GM18498 (cell line): ENCODE measurements at regions not wholly inside any gene's neighbourhood (a gene's known extent, or its start where the extent isn't known, plus 50 kb on each side); places are given as distances from the start of the nearest gene placed in this dataset.

Experiments
- ATAC-seq: cut with Tn5 transposase; IDR thresholded peaks from one replicate; pipeline ENCODE4 v1.9.1; 2021; ENCODE audit warnings: mild to moderate bottlenecking, moderate library complexity; ENCODE audit not compliant: unreplicated experiment

DNA sequence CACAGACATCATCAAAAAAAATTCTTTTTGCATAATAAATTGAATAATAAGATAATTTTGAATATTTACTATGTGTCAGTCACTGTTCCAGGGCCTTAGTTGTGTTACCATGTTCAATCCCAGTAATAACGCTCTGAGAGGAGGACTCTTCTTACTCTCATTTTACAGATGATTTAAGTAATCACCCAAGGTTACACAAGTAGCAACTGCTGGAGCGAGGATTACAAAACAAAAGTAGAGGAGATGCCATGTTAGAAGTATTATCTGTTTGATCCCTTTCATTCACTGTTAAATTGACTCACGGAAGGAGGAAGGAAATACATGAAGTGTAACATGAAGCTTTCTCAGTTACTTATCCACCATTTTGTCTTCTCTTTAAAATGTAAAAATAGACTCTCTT is 412.8 kb downstream of the NFIB start:
- no peak for ATAC-seq

DNA sequence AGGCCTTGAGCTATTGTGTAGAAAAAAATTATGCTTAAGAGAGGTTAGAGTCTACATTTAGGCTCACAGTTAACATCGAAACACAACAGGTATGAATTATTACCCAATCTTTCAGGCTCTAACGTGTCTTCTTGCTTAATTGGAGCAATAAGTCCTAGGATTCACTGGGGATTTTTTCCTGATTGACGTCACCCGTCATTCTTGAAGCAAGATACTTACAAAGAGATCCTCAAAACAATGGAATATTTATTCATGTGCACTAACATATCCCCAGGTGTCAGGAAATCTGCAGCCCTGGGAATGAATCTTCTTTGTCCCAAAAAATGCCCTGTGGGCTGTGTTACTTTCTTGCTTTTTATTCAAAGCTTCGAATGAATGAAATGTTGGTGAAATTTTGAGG is 413.5 kb downstream of the NFIB start:
- ATAC-seq: no peak

DNA sequence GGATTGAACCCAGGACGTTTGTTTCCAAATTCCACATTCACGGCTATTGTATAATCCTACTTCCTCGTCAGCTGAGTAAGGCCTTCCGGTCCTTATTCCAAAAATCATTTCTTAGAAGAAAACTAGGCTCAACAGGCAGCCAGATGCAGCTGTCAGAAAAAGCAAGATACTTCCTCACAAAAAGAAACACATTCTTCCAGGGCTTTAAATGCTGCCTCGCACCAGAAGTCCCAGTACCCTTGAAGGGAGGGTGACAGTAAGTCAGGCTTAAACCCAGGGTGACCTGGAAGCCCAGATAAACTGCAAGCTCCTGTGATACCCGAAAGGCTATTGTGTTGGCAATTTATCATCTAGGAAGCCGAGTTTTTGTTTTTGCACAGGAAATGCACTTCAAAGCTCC is 414.0 kb downstream of the NFIB start:
- ATAC-seq: no peak

DNA sequence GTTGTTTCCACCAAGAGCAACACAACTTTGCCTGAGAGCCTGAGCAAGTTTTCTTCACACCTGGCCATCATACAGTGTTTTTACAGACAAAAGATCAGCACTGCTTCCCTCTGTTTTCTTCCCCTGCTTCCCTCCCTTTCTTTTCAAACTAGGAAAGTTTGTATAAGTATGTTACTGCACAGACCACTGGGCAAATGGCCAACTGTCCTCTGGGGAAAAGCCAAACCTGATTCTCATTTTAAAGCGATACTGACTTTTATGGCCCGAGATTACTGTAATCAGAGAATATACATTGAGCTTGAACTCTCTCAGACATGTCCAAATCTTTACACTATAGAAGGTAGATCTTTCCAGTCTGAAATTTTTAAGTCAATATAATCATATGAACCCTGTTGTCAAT is 415.0 kb downstream of the NFIB start:
- no peak for ATAC-seq

DNA sequence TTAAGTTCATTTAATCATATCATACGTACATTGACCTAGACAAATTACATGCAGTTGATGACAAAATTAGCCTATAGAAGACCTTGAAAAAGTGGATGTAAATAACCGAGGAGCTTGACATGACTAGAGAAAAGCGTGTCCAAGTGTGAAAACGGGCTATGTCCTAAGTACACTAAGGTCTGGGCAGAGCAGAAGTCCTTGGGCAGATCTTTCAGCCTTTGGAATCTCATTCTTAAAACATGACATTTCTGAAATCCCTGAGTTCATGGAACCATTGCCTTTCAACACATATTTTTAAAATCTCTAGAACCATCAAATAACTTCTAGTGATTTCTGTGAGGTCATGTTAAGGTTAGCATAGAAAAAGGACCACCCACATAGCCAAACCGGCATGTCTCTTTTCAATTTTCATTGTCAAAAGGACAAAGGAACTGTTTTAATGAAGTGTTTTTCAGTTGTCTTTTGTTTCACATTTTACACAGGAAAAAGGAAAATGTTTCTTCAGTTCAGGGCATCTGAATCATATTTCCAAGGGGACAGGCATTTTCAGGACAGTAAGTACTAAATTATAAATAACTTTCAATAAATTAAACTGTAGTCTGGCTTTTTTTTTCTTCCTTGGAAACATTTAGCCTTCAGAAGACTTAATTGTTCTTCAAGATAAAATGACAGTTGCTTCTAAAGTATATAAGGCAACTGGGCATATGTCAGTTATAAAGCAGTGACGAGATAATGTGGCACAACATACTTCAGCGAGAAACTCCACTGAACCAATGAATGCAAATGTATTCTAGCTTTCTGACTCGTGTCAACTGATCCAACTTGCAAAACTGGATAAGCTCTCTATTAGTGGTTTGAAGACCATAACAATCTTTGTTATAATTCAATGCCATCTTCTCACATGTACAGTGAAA is 416.8 kb downstream of the NFIB start:
- no peak for ATAC-seq

DNA sequence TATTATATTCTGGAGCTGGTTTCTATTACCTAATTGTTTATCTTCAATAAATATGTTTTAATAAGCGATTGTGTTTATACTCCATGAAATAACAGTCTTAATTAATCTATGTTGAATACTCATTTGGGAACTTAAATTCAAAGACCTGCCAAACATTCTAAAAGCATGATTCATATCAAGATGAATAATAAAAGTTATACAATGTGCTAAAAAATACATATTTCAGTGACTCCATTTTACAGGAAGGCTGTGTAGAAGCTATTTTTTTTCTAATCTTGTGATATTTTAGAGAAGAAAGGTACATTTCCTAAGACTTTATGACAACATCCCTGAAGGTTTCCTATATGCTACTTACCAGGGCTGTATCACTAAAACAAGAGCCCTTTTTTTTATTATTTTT is 417.9 kb downstream of the NFIB start:
- ATAC-seq: no peak

DNA sequence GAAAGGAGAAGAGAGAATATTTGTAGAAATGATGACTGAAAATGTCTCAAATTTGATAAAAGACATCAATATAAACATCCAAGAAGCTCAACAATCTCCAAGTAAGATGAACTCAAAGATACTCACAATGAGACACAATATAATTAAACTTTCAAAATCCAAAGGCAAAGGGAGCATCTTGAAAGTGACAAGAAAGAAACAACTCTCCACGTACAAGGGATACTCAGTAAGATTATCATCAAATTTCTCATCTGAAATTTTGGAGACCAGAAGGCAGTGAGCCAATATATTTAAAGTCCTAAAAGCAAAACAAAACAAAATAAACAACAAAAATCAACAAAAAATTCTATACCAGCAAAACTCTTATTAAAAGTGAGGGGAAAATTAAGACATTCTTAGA is 428.7 kb downstream of the NFIB start:
- ATAC-seq: no peak

DNA sequence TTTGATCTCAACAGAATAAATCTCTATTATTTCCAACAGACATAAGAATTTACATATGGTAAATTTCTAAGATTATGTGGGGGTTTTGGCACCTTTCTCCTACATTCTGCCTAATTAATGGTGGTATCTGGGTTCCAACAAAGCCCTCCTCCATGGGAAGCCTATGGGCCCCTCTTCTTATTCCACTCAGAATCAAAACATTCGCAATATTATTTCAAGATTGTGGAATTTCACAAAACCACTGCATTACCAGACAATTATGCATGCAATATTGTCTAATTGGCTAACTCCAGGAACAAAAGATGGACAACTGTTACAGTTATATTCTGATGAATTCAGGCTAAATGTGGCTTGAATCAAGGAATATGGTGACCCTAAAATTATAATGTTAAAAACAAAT is 434.0 kb downstream of the NFIB start:
- no peak for ATAC-seq

DNA sequence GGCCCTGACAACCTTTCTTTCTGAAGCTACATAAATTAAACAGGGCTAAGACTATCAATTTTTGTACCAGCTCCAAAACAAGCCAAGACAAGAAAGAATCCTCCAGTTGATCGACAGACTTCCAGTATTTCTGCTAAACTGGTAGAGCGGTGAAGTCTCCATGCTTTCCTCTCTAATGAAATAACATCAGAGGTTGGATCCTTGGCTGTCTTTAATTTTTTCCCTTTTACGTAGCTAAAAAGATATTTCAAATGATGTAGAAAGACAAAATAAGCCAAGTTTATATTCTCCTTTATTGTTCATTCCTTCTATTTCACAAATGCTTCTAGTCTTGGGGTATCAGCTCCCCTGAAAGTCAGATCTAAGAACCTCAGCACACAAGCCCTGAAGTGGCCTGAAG is 434.9 kb downstream of the NFIB start:
- ATAC-seq: no peak

DNA sequence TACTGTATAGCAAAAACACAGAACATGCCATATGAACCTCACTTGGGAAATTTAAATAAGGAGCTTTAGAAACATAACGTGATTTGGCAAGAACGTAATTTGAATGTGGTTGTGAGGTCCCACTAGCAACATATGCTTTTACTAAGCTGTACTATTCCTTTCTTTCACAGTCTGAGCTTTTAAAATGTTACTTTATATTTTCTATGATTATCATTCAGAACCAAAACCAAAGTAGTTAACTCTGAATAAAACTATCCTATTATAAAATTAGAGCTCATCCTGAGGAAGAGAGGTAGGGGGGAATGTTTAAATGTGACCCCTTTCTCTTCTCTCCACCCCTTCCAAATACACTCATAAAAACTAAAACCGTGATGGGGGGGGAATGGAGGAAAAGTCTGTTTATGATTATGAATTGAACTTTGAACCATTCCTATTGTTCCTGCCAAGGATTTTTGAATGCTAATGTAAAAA is 435.7 kb downstream of the NFIB start:
- no peak for ATAC-seq

DNA sequence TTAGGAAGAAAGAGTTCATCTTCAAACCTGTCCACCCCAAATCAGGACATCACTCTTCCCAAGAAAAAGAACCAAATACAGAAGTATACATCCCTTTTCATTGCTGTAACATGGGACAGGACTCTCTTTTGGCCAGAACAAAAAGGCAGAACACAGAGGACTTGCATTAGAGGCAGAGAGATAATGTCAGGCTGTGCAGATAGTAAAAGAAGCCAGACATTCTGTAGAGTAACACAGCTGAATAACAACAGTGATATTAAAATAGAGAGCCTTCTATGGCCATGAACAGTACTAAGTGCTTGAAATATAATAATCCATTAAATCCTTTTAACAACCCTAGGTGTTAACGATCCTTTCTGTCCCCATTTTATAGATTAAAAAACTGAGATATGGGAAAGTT is 437.2 kb downstream of the NFIB start:
- ATAC-seq: no peak

DNA sequence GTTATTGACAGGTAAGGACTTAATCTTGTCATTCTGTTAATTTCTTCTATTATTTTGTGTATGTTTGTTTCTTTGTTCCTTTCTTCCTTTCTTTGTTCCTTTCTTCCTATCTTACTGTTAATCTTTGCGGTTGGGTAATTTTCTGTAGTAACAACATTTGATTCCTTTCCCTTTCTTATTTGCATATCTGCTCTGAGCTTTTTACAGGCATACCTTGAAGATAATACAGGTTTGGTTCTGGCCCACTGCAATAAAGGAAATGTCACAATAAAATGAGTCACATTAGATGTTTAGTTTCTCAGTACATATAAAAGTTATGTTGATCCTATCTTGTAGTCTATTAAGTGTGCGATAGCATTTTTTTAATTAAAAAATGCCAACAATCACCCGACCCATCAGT is 440.7 kb downstream of the NFIB start:
- no peak for ATAC-seq

DNA sequence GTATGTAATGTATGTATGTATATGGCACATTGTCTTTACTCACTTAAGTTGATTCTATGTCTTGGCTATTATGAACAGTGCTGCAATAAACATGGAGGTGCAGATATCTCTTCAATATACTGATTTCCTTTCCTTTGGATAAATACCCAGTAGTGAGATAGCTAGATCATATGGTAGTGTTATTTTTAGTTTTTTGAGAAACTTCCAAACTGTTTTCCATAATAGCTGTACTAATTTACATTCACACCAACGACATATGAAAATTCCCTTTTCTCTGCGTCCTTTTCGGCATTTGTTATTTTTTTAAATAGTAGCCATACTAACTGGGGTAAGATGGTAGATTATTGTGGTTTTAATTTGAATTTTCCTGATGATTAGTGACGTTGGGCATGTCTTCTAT is 445.6 kb downstream of the NFIB start:
- no peak for ATAC-seq

DNA sequence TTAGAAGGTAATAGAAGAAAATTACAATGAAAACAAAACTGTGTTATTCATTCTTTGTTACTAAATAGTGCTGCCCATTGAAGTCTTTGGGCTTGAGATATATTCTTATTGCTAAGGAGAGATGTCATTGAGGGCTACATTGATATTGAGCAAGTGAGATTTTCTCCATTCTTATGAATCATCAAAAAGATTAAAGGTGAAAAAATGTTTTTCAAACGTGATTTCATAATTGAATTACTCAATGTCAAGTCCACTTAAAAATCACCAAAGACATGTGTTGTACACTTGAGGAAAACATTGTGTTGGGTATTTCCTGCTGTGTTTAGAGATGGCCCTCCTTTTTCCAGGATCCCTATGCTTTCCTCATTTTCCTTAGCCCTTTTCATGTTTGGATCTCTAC is 448.1 kb downstream of the NFIB start:
- ATAC-seq: no peak

DNA sequence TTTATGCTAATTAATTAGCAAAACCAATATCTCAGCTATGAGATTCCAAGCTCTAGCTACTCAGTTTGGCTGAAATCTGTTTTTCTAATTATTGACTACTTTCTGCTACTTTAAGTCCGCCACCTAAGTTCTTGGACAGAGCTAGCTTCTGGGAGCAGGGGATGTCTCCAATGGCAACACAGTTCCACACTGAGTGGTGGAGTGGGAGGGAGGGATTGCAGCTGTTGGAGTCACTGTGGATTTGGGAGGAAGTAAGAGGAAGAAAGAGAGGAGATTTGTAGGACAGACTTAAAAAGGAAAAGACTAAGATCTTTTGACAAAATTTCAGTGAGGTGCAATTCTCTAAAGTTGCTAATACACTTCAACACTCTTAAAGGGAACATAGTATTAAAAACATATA is 450.8 kb downstream of the NFIB start:
- ATAC-seq: no peak

DNA sequence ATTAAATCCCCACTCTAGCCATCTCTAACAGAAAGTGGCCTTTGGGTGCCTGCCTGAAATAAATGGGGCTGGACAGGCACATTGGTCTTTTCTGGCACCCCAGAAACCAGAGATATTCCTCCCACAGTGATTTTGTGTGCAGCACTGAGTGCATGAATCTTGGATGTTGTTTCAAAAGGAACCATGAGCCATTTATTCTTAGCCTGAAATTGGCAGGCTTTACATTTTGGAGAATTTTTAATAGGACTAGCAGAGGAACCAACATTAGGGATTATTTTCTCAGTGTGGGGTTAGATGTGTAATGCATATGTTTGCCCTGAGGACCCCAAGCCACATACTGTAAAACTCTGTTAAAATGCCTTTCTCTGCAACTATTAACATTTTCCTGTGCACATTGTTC is 451.3 kb downstream of the NFIB start:
- no peak for ATAC-seq

DNA sequence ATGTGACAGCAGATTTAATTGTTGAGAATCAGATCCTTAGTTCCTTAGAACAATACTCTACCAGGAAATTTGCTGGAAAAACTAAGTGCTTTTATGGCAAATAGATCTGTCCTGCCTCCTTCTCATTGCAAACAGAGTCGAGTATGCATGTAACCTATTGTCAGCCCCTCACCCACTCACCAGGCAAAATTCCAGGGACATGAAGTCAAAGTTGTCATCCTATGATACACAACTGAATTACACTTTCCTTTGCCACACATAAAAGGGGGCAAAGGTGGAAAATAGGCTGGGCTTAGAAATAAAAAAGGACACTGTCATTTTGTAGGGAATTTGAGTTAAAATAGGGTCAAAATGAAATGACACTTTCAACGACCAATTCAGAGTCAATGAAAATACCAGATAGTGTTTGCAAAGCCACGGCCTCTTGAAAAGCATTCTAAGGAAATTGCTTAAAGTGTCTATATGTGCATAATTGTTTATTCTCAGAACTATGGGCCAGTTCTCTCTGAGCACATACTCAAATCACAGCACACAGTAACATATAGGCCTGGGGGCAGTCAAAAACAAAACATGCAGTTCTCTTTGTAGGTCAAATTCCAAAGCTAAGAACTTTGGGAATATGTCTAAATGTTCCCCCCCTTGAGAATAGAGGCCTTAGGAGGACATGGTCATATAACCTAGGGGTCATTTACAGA is 452.8 kb downstream of the NFIB start:
- no peak for ATAC-seq

DNA sequence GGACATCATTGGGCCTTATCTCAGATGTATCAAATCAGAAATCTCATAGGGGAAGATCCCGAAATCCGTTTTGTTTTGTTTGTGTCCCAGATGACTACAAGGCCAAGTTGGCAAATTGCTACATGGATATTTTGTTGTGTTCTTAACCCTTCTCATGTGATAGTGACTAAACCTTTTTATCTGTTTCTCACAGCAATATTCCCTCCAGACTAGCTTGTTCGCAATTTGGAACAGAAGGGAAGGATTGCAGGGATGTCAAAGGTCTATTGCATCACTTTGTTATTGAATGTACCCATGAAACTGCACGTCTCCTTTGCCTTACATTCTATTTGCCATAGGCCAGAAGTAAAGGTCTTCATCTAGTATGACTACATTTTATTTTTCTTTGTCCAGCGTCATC is 453.9 kb downstream of the NFIB start:
- ATAC-seq: no peak

DNA sequence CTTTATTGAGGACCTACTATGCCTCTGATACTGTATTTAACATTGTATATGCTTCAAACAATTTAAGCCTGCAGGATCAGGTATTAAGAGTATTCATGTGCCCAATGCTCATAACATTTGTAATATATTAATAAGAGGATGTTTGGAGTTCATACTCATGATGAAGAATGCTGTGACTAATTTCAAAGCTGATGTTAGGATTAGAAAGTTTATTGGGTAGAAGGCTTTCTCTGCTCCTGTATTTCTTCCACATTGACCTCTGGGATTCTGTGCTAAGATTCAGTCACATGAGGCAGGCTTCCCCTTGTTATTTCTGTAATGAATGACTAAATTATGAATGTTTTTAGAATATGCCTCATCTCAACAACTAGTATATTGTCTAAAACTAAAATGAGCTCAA is 456.4 kb downstream of the NFIB start:
- no peak for ATAC-seq

DNA sequence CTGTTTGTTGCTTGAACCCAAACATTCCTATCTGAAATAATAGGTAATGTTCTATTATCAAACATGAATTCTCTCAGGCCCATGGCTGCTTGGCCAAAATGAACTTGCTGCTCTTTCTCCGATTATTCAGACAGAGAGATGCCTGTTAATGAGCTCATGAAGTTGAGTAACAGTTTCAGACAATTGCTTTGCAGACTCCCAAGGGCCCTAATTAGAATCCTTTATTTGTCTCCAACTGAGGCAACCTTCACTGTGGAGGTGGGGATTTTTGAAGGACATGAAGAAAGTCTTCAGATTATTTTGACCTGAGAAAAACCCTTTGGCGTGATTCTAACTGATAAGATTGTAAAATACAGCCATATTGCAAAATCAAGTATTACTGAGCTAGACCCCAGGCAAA is 466.7 kb downstream of the NFIB start:
- ATAC-seq: no peak

DNA sequence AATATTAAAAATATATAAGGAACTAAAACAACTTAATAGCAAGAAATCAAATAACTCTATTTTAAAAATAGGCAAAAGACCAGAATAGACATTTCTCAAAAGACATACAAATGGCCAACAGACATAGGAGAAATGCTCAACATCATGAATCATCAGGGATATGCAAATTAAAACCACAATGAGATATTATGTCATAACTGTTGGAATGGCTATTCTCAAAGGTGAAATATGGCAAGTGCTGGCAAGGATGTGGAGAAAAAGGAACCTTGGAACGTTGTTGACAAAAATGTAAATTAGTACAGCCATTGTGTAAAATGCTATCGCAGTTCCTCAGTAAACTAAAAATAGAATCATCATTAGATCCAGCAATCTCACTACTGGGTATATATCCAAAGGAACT is 468.5 kb downstream of the NFIB start:
- no peak for ATAC-seq

DNA sequence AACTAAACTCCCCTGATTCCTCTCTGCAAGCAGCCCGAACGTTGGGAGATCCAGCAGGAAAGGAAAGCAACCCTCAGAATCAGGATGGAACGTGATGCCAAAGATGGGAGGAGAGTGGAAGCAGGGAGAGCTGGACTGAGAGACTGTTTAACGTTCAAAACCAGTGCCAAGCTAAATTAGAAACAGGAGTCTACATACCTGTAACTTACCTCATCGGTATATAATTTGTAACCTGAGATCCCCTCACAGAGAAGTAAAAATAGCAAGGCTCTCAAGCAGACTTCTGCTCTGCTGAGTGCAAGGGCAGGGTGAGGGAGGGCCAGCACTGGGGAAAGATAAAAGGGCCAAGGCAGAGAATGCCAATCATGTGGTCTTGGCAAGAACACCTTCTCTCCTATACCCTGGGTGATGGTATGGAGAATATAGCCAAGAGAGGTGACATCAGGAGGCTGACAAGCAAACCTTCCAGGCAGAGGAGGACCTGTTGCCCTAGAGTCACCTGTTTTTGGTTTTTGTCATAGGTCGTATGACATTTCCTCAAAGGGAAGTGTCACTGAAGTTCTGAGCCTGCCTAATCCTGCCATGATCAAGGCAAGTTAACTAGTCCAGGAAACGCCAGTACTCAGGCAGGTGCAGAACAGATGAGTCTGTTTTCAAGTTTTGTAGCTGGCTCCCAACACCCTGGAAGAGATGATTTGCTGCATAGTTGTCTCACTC is 472.0 kb downstream of the NFIB start:
- no peak for ATAC-seq
